ENCODE measurements at regions not wholly inside any gene's neighbourhood (a gene's known extent, or its start where the extent isn't known, plus 50 kb on each side); places are given as distances from the start of the nearest gene placed in this dataset.
"Not testable (repeated sequence)": the region's sequence is repeated elsewhere in the genome, so short reads cannot be mapped to it uniquely, and the experiment has no call there.

DNA sequence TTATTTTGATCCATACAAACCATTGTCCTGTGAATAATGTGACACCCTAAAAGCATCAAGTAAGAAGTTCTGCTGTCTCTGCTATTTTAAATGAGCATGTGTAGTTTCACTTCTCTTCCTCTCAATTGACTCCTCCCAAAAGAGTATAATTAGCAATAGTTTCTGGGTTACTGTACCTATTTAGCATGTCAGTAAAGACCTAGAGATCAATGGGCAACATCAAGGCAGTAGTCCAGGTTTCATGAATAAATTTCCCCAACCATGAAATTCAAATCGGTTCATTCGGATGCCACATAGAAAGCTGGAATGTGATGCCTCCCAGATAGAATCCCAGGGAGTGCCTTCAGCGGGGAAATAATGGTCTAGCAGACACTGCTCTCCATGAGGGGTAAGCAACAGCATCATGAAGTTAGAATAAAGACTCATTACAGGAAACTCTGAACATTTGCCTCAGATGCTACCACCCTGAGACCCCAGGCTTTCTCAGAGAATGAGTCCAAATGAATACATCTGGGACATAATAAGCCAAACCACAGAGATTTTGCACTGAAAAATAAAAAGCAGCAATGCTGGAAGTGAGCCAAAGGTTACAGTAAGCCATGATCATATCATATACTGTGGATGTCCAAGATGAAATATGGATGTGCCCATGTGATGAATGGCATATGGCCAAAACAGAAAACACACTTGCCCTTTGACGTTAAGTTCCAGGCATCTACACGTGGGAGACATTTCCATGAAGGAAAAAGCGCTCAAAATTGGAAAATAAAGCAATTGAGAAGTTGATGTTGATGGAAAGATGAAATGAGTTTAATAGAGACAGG is 1107.0 kb upstream of the SEMA6A start:
- H3K4me3 ChIP-seq (ENCODE audit: low read depth, low read length): no peak overlapping the region

DNA sequence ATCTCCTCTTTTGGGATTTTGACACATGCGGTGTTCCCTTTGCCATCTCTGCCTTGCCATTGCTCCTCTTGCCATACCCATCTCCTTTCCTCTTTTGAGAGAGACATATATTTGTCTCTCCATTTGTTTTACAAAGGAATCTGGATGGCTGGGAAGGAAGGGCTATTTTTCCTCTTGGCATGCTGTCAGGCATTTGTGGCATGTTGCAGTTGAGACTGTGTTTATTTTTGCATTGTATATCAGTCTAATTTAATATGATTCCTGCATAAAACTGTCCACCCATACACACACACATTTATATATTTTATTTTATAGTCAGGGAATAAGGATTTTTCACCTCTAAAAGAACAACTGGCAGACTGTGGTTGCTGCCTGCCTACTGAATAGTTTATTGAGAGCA is 1105.8 kb upstream of the SEMA6A start:
- no peak overlapping the region for H3K4me3 ChIP-seq (ENCODE audit: low read depth, low read length)

DNA sequence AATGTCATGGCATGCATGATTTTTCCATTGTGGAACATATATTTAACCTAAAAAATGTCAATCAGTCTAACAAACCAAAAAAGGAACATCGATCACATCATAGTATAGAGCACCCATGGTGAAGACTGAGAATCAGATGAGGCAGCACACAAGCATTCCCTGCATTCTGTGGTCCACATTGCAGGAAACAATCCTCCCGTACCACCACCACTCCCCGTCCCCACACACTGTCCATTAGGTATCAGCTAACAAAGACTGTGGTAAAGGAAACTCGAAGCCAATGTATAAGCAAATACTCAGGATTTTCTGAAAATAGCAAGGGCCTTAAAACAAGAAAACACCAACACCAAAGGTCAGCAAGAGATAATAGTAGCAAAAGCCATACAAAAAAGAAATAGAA is 1104.4 kb upstream of the SEMA6A start:
- no peak overlapping the region for H3K4me3 ChIP-seq (ENCODE audit: low read depth, low read length)

DNA sequence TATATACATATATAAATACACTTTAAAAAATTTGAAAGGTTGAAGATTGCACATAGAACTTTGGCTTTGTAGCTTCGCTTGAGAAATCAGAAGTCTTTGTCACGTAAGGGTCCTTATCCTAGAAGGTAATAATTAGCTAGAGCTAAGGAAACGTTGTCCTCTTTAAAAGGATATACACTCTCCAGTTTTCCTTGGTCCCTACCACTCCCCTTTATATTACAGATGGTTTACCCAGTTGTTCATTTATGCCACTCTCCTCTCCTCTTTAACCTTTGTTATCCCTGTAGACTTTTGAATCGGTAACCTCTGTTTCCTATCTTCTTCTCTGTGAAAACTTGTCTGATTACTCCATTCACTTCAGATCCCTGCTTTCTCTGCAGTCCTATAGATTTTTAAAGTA is 1101.0 kb upstream of the SEMA6A start:
- H3K4me3 ChIP-seq (ENCODE audit: low read depth, low read length): no peak overlapping the region

DNA sequence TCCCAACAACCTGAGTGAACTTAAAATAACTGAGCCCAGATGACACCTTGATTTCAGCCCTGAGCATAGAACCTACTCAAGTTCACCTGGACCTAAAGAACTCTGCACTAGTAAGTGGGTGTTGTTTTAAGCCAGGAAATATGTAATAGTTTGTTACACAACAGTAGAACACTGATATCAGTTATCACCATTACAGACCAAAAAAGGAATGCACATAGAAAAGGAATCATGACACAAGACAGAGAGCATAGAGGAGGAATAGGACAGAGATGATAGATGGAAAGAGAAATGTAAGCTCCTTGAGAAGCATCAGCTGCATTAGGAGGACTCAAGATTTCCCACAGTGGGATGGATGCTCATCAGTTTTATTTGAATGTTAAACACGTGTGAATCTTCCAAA is 1096.9 kb upstream of the SEMA6A start:
- H3K4me3 ChIP-seq (ENCODE audit: low read depth, low read length): no peak overlapping the region

DNA sequence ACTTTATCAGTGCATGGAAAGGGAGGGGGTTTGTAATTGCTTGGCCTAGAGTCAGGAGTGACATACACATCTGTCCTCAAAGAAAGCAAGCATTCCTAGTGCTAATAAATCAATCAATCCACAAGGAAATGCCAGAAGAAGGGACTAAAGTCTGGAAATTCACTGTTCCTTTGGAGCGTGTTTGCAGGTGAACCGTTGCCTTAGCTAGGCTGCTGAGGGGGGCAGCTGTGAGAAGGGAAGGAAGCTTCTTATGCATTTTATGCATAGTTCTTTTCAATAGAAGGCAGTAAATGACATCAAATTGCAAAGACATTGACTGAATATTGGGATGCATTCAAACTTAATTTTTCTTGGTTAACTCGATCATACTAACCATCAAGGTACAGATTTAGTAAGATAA is 1092.5 kb upstream of the SEMA6A start:
- no peak overlapping the region for H3K4me3 ChIP-seq (ENCODE audit: low read depth, low read length)

DNA sequence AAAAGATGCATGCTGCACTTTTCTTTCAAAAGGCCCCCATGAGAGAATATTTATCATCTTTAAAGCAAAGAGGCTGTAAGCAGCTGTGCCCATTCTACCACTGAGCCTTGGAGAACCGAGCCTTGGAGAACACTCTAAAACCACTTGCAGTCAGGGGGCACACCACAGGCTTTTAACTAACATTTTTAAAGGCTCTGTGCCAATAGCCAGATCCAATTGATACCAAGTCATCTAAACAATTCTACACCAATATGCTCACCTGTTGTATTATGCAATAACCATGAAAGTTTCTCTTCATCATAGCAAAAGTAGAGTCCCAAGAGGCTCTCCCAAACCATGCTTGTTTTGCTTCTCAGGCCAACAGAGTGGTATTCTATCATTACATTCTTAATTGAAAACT is 1090.5 kb upstream of the SEMA6A start:
- H3K4me3 ChIP-seq (ENCODE audit: low read depth, low read length): no peak overlapping the region

DNA sequence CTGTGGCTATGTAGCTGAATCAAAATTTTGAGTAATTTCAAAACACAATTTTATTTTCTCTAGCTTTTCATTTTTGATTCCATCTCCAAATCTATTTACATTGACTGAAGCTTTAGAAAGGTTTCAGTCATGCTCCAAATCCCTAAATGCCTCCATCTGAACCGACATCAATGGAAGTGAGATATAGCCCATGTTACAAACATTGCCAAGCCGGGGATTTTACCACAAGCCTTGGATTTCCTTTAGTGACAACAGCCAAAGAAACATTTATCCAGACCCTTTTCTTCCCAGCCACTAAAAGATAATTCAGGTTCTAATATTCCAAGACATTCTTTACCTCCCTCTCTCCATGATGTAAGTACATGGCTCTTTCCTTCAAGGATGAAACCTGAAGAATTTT is 1087.7 kb upstream of the SEMA6A start:
- no peak overlapping the region for H3K4me3 ChIP-seq (ENCODE audit: low read depth, low read length)

DNA sequence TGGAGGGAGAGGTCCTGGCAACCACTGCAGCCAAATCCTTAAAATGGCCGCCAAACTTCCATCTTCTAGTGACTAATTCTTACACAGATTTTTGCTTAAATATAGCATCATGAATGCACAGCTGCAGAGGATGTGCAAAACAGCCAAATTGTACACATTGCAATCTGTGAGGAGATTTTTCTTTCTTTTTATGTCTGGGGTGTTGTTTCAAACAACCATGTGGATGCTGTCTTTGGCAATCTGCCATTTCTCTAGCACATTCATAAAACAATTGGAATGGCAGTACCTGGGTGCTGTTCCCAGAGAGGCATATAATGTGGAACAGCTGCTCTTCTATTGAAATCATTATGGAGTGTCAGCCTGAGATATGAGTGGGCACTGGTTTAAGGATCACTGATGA is 1082.9 kb upstream of the SEMA6A start:
- H3K4me3 ChIP-seq (ENCODE audit: low read depth, low read length): no peak overlapping the region

DNA sequence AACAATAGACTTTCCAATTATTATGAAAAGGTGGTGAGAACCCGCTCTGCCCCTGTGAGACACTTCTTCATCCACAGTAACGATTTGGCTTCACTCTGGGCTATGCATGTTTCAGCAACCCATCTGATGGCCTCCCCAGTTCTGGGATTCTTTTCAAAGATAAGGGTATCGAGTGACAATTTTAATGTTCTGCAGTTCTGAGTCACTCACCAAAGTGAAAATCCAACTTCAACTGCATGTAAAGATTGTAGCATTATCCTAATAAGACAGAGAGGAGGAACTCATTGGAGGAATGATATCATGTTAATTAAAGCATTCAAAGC is 1078.3 kb upstream of the SEMA6A start:
- H3K4me3 ChIP-seq (ENCODE audit: low read depth, low read length): no peak overlapping the region

DNA sequence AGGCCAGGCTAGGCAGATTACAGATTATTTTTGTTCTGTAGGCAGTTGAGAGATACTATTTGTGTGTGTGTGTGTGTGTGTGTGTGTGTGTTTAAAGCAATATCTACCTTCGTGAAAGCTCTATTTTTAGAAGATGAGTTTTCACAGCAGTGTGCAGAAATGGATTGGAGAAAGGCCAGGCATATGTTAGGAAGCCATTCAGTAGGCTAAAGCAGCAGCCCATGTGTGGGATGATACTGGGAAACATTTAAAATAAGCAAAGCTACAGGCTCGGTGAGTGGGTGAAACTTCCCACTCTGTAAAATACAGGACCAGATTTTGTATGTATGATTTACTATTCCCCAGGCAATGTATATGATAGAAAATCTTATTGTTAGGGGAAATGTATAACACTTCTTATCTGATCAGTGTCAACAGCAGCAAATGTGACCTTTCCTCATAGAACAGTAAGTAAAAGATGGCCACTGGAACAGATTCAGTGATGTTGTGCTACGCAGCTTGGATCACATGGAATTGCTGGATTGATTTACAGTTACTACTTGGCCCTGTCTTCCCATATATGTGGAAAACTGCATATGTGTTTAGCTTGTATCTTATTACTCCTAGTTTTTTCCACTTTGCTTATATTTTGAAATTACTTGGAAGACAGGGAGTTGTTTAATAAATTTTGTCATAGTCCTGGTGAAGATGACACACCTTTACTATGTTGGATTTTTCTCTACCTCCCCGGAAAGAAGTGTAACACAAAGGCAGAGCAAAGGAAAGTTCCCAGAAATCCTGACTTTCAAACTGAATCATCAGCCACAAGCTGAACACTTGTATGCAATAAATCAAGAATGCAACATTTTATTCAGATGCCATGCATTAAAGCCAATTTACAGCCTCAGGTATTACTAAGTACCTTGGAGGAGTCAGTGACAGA is 1077.7 kb upstream of the SEMA6A start:
- H3K4me3 ChIP-seq (ENCODE audit: low read depth, low read length): no peak overlapping the region

DNA sequence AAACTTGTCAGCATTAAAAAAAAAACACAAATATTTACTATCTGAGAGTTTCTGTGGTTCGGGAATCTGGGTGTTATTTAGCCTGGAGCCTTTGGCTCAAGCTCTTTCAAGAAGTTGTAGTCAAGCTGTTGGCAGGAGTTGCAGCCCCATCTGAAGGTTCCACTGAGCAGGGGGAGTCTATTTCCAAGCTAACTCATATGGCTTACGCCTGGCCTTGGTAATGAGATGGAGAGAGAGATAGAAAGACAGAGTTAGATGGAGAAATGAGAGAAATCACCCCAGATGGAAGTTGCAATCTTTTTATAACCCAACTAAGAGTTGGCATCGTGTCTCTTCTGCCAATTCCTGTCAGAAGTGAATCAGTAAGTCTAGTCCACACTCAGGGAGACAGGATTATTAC is 1075.2 kb upstream of the SEMA6A start:
- no peak overlapping the region for H3K4me3 ChIP-seq (ENCODE audit: low read depth, low read length)

DNA sequence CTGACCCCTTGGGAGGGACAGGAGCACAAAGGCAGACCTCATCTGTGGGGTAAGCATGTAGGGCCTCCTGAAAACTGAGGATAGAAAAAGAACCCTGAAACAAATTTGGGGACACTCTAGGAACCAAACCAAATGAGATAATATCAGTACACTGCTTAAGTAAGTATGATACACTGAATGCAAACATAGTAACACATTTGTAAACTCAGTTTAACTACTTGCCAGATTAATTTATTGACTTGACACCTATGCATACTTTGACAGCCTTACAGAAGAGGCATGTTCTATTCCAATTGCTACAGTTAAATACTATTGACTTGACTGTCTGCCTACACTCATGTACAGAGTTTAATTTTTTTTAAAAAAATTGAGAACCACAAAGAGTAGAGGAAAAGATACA is 1070.8 kb upstream of the SEMA6A start:
- H3K4me3 ChIP-seq (ENCODE audit: low read depth, low read length): no peak overlapping the region

DNA sequence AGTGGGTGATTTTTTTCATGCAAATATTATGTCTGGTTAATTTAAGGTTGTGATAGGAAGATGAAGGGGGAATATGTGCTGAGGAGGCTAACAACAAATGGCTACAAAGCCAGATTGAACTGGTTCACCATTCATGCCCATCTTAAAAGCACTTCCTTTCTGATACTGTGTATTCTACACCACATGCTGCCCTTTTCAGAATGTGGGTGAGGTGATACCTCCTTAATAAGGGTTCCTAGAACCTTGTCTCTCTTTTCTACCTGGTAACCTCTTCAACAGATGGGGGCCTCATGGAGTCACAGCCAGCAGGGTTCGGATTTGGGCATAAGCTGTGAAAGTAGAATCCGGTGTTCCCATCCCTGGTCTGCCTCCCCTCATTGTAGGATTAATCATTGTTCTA is 1064.0 kb upstream of the SEMA6A start:
- no peak overlapping the region for H3K4me3 ChIP-seq (ENCODE audit: low read depth, low read length)

DNA sequence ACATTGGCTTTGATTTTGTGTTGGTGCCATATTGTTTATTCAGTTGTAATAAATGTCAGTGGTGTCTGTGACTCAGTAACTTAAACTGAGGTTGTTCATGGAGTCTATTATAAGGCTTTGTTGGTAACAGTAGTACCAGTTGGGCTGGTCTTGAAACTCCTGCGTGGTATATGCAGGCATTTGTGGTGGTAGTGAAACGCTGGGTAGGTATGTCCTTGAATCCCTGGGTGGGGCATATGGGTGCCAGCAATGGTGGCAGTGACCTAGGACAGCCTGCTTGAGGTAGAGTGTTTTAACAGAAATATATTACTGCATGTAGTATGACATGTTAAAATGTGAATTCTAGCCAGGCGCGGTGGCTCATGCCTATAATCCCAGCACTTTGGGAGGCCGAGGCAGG is 1058.5 kb upstream of the SEMA6A start:
- H3K4me3 ChIP-seq (ENCODE audit: low read depth, low read length): no peak overlapping the region

DNA sequence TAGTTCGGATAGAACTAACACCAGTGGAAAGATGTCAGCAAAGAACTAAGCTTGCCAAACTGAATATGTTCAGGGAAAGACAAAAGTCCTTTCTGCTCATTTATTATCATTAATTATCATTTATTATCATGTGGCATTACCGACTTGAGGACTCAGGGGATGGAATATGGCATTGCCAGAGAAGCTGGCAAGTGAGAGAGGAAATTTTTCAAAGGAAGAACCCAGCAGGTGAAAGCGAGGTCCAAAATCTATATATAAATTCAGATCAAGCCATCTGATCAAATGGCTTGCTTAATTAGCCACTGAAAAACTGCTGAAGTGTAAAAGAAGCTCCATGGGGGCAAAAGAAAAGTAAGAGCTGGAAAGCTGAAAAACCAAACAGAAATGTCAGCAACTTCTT is 1049.6 kb upstream of the SEMA6A start:
- no peak overlapping the region for H3K4me3 ChIP-seq (ENCODE audit: low read depth, low read length)

DNA sequence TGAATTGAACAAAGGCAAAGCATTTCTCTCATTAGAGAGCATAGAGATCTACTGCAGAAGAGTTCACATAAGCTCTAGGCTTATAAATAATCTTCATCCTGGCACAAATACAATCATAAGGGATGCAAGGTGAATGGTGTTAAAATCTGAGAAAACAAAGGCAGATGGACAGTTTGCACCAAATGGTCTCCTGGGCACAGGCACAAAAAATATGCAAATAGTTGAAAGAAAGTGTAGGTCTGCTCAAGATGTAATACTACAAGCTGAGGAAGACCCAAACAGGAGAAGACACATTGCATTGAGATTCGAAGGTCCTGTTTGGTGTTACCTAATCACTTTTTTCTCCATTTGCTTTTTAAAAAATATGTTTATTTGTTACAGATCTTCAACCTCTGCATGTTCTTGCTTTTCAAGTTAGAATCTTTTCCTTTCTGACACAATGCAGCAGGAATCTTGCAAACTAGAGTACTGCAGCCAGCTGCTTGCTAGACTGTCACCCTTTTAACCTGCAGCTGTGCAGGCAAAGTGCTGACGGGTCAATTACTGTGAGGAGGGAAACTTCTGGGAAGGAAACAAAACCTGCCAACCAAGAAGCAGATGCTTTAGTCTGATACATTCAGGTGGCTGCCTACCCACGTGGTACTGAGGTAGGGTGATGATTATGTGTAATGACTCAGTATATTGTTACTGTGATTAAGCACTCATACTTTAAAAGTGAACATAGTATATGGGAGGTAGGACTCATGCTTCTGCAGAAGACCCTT is 1048.6 kb upstream of the SEMA6A start:
- no peak overlapping the region for H3K4me3 ChIP-seq (ENCODE audit: low read depth, low read length)

DNA sequence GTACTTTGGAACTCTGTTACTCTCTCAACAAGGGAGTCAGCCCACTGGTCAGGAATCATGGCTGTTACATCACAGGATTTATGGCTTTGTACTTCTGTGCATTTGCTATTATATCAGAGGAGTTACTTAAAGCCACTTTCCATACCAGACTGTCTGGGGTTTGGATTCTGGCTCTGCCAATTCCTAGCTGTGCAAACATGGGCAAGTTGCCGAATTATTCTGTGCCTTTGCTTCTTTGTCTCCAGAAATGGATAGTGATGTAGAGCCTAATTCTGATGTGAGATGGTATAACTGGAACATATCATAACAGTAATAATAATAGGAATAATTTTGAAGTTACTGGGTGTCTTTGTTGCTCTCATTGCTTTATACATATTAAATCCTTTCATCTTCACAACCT is 1047.3 kb upstream of the SEMA6A start:
- no peak overlapping the region for H3K4me3 ChIP-seq (ENCODE audit: low read depth, low read length)

DNA sequence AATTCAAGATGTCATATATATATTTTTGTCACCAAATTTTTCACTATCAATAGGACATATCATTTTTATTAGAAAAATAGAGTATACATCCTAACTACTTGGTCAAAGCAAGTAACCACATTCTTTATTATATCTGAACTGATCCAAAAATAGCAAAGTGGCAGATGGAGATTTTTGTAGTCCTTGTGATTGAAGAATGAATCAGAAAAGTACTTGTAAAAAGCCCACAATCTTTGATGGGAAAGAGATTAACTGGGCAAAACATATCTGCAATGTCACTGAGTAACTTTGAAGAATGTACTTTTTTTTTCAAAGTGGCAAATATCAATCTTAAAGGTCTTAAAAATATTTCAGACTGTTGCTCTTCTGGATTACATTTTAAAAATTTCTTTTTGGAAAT is 1040.6 kb upstream of the SEMA6A start:
- H3K4me3 ChIP-seq (ENCODE audit: low read depth, low read length): no peak overlapping the region

DNA sequence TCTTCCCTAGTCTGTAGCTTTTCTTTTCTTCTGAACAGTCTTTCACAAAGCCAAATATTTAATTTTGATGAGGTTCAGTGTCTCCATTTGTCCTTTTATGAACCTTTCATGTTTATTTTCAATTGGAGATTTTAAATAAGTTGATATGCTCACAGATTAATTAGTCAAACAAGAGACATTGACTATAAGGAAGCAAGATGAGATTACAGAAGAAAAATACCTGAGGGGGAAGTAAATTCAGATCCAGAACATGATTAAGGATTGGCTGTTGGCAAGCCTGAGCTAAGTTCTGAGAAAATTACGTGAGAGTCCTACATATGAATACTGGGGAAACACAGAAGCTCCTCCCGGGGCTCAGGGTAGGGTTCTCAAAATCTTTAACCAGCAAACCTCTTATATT is 1039.8 kb upstream of the SEMA6A start:
- no peak overlapping the region for H3K4me3 ChIP-seq (ENCODE audit: low read depth, low read length)

DNA sequence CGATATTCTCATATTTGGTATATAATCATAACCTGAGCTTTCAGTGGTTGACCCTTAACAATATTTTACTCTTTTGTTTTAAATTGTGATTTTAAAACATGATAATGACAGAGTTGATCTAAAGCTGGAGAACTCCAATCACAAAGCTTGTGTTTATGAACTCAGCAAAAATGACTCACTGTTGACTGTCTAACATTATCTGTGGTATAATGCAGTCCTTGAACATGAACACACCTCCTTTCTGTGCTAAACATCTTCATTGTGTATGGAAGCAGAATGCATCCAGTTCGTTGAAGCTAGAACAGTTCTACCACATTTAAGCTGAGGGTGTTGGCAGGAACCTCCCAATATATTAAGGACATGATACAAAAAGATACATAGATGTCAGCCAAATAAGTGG is 1030.2 kb upstream of the SEMA6A start:
- no peak overlapping the region for H3K4me3 ChIP-seq (ENCODE audit: low read depth, low read length)

DNA sequence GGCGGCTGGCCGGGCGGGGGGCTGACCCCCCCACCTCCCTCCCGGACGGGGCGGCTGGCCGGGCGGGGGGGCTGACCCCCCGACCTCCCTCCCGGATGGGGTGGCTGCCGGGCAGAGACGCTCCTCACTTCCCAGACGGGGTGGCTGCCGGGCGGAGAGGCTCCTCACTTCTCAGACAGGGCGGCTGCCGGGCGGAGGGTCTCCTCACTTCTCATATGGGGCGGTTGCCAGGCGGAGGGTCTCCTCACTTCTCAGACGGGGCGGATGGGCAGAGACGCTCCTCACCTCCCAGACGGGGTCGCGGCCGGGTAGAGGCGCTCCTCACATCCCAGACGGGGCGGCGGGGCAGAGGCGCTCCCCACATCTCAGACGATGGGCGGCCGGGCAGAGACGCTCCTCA is 1025.2 kb upstream of the SEMA6A start:
- H3K4me3 ChIP-seq (ENCODE audit: low read depth, low read length): not testable (repeated sequence)
